ENCODE measurements at regions not wholly inside any gene's neighbourhood (a gene's known extent, or its start where the extent isn't known, plus 50 kb on each side); places are given as distances from the start of the nearest gene placed in this dataset.

- no peak for DNase-seq (ENCODE audit: low read depth)
- TF ChIP-seq, protein P1, sequence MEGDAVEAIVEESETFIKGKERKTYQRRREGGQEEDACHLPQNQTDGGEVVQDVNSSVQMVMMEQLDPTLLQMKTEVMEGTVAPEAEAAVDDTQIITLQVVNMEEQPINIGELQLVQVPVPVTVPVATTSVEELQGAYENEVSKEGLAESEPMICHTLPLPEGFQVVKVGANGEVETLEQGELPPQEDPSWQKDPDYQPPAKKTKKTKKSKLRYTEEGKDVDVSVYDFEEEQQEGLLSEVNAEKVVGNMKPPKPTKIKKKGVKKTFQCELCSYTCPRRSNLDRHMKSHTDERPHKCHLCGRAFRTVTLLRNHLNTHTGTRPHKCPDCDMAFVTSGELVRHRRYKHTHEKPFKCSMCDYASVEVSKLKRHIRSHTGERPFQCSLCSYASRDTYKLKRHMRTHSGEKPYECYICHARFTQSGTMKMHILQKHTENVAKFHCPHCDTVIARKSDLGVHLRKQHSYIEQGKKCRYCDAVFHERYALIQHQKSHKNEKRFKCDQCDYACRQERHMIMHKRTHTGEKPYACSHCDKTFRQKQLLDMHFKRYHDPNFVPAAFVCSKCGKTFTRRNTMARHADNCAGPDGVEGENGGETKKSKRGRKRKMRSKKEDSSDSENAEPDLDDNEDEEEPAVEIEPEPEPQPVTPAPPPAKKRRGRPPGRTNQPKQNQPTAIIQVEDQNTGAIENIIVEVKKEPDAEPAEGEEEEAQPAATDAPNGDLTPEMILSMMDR (conservative IDR thresholded peaks at IDR 0.05; ENCODE audit: control insufficient read depth, insufficient read depth, low read depth, low read length), result no peak
These were observed 348.8 kb downstream of the ALG10 start for GRCh38 chr12:34371050-34371449.

GRCh38 chr12:34372003-34372402, 349.7 kb downstream of the ALG10 start:
- H3K4me3 ChIP-seq (ENCODE audit: control insufficient read depth, low read depth, low read length), result no peak overlapping the region
- DNase-seq (ENCODE audit: low read depth), result no peak
- TF ChIP-seq, protein P1 (conservative IDR thresholded peaks at IDR 0.05; ENCODE audit: control insufficient read depth, insufficient read depth, low read depth, low read length), result no peak

More at GRCh38 chr12:34371050-34371449, 348.8 kb downstream of the ALG10 start:
- no peak overlapping the region for H3K4me3 ChIP-seq (ENCODE audit: control insufficient read depth, low read depth, low read length)

GRCh38 chr12:34373926-34374325, 351.6 kb downstream of the ALG10 start:
- no peak overlapping the region for H3K4me3 ChIP-seq (ENCODE audit: control insufficient read depth, low read depth, low read length)
- DNase-seq (ENCODE audit: low read depth), result no peak
- TF ChIP-seq, protein P1 (conservative IDR thresholded peaks at IDR 0.05; ENCODE audit: control insufficient read depth, insufficient read depth, low read depth, low read length), result no peak

DNA sequence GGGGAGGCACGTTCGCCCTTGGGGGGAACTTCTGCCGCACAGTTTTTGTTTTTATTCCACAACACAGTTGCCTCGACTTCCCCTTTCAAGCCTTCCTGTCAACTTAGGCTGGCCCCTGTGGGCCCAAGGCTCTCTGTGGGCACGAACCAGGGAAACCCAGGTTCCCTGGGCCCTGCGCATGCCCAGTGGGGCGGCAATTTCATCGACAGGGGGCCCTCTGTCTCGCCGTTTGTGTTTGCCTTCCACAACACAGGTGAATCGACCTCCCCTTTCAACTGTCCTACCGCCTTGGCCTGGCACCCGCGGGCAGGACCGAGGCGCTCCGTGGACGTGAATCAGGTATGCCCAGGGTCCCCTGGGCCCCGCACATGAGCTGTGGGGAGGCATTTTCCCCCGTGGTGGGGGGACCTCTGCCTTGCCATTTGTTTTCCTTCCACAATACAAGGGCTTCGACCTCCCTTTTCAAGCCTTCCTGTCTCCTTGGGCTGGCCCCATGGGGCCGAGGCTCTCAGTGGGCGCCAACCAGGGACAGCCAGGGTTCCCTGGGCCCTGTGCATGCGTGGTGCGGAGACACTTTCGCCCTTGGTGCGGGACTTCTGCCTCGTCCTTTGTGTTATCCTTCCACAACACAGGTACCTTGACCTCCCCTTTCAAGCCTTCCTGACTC, 354.0 kb downstream of the ALG10 start:
- TF ChIP-seq, protein P1 (conservative IDR thresholded peaks at IDR 0.05; ENCODE audit: control insufficient read depth, insufficient read depth, low read depth, low read length), result no peak
- no peak for DNase-seq (ENCODE audit: low read depth)
- H3K4me3 ChIP-seq (ENCODE audit: control insufficient read depth, low read depth, low read length), result no peak overlapping the region

- no peak for DNase-seq (ENCODE audit: low read depth)
- H3K4me3 ChIP-seq (ENCODE audit: control insufficient read depth, low read depth, low read length), result no peak overlapping the region
- TF ChIP-seq, protein P1 (conservative IDR thresholded peaks at IDR 0.05; ENCODE audit: control insufficient read depth, insufficient read depth, low read depth, low read length), result no peak
These were observed 355.1 kb downstream of the ALG10 start for GRCh38 chr12:34377243-34378035.

DNA sequence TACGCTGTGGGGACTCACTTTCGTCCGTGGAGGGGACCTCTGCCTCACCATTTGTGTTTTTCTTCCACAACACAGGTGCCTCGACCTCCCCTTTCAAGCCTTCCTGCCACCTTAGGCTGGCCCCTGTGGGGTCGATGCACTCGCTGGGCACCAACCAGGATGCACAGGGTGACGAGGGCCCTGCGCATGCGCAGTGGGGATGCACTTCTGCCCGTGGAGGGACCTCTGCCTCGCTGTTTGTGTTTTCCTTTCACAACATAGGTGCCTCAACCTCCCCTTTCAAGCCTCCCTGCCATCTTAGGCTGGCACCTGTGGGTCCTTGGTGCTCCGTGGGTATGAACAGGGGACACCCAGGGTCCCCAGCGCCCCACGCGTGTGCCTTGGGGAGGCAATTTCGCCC, 356.8 kb downstream of the ALG10 start:
- no peak for DNase-seq (ENCODE audit: low read depth)
- TF ChIP-seq, protein P1 (conservative IDR thresholded peaks at IDR 0.05; ENCODE audit: control insufficient read depth, insufficient read depth, low read depth, low read length), result no peak
- no peak overlapping the region for H3K4me3 ChIP-seq (ENCODE audit: control insufficient read depth, low read depth, low read length)

Measured in fibroblast of mammary gland (primary cell).